Sigmoid colon (tissue), 6 donors: ENCODE measurements at regions not wholly inside any gene's neighbourhood (a gene's known extent, or its start where the extent isn't known, plus 50 kb on each side); places are given as distances from the start of the nearest gene placed in this dataset.
"Not testable (repeated sequence)": the region's sequence is repeated elsewhere in the genome, so short reads cannot be mapped to it uniquely, and the experiment has no call there.

Source experiments
- DNase-seq: peaks from one replicate; pipeline ENCODE4 v3.0.0-alpha.2; 2019
- H3K27ac ChIP-seq, 4 donors: fragments of 200-600 bp; sonication (generic); one replicate each; pipeline ENCODE4 v1.5.1; 2016 to 2019; ENCODE audit warnings: mild to moderate bottlenecking in 1 of 4
- H3K27me3 ChIP-seq, 3 donors: fragments of 200-600 bp; sonication (generic); one replicate each; pipeline ENCODE4 v1.5.1; 2019; ENCODE audit warnings: mild to moderate bottlenecking in 1 of 3
- H3K36me3 ChIP-seq, 4 donors: fragments of 200-600 bp; sonication (generic); one replicate each; pipeline ENCODE4 v1.5.1; 2016 to 2019
- H3K4me1 ChIP-seq, 4 donors: fragments of 200-600 bp; sonication (generic); one replicate each; pipeline ENCODE4 v1.5.1; 2017 to 2019
- H3K4me3 ChIP-seq, 4 donors: fragments of 200-600 bp; sonication (generic); one replicate each; pipeline ENCODE4 v1.5.1; 2017 to 2019; ENCODE audit warnings: mild to moderate bottlenecking in 2 of 4, moderate library complexity in 1 of 4
- H3K9me3 ChIP-seq, 4 donors: fragments of 200-600 bp in 3 of 4; sonication (generic) in 3 of 4; one replicate each; pipeline versions ENCODE4 v1.5.1 to v1.6.1; 2013 to 2019
- EP300 ChIP-seq, 4 donors: sonication (generic); formaldehyde crosslinking; IDR thresholded peaks; one replicate each; pipeline ENCODE4 v1.6.1; 2017; ENCODE audit warnings: antibody characterized with exemption in 4 of 4
- POLR2A ChIP-seq, 2 donors: fragments of 450-650 bp; IDR thresholded peaks; one replicate each; pipeline ENCODE4 v1.6.1; 2016; ENCODE audit warnings: antibody characterized with exemption in 2 of 2, mild to moderate bottlenecking in 2 of 2, moderate library complexity in 2 of 2
- POLR2AphosphoS5 ChIP-seq, 4 donors: sonication (generic); formaldehyde crosslinking; IDR thresholded peaks; one replicate each; pipeline ENCODE4 v1.6.1; 2017; ENCODE audit warnings: antibody characterized with exemption in 4 of 4
- WGBS, 2 donors: extraction: QIAGEN DNeasy Blood & Tissue Kit; methylation state at CpG; one replicate each; pipeline ENCODE4 v1.1.7; 2013; 5-methylcytosine and 5-hydroxymethylcytosine counted together
- intact Hi-C: fragments of 100-400 bp; cut with DNase I; formaldehyde crosslinking; loops from one replicate; pipeline ENCODE4 v1.15.1; 2023
- TF ChIP-seq, protein P1 (sequence below), 4 experiments: fragments of 450-650 bp in 3 of 4; fragments of 200-600 bp in 1 of 4; IDR thresholded peaks; one replicate each; pipeline ENCODE4 v1.5.1; 2016 to 2019; ENCODE audit warnings: antibody characterized with exemption in 4 of 4, mild to moderate bottlenecking in 3 of 4, moderate library complexity in 2 of 4
- donor health status: healthy with polysubstance abuse.
- donor health status: healthy.

DNA sequence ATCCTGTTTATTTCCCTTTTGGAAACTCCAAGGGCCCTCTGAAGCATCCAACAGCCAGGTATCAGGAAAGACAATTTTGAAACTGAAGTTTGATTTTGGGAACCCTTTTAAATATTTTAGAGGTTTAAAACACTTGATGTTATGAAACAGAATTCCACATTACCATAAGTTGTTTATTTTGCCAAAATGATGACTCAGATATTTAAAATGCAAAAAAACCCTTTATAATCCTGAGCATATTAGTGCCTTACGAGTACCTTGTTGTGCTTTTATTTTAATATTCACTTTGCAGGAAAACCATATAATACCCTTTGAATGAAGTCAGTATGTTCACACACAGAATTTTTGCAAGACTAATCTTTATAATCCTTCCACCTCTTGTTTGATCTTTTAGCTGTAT, 765.1 kb upstream of the CA10 start:
- Histone ChIP-seq H3K27ac (no peak overlapping the region), H3K4me1 (no peaks in the 10 kb centered on the region), H3K36me3 (no peaks in the 10 kb centered on the region), H3K4me3 (no peak overlapping the region), H3K9me3 (no peaks in the 10 kb centered on the region), H3K27me3 (no peaks in the 10 kb centered on the region)
- DNase-seq = no peak
- intact Hi-C loops = no loop called here
- TF ChIP-seq POLR2A (IDR thresholded peaks at IDR 0.05) = no peak
- TF ChIP-seq, protein P1, sequence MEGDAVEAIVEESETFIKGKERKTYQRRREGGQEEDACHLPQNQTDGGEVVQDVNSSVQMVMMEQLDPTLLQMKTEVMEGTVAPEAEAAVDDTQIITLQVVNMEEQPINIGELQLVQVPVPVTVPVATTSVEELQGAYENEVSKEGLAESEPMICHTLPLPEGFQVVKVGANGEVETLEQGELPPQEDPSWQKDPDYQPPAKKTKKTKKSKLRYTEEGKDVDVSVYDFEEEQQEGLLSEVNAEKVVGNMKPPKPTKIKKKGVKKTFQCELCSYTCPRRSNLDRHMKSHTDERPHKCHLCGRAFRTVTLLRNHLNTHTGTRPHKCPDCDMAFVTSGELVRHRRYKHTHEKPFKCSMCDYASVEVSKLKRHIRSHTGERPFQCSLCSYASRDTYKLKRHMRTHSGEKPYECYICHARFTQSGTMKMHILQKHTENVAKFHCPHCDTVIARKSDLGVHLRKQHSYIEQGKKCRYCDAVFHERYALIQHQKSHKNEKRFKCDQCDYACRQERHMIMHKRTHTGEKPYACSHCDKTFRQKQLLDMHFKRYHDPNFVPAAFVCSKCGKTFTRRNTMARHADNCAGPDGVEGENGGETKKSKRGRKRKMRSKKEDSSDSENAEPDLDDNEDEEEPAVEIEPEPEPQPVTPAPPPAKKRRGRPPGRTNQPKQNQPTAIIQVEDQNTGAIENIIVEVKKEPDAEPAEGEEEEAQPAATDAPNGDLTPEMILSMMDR (IDR thresholded peaks at IDR 0.05) = no peak
- no peak for TF ChIP-seq EP300 (IDR thresholded peaks at IDR 0.05)
- no peak for TF ChIP-seq POLR2AphosphoS5 (IDR thresholded peaks at IDR 0.05)
- WGBS, 2 donors = 85 to 90% methylated on average over 1 of the region's 1 CpG

DNA sequence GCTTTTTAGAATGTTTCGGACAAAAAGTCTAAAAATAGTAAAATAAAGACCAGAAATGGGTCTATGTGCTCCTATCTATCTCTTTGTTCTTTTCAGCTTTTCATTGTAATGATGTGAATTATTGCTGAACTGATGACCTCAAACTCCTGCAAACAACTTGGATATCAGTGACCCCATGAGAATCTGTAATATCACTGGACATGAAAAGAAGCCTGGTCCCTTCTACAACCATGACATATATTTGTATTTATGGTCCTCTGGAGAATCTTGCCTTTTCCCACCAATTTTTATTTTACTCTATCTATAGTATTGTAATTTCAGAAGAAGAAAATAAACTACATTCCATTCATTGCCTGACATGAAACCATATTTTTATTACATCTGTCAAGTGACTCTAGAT, 740.7 kb upstream of the CA10 start:
- H3K27ac ChIP-seq = no peak overlapping the region
- no peaks in the 10 kb centered on the region for H3K4me1 ChIP-seq
- no peak overlapping the region for H3K4me3 ChIP-seq
- no peak for DNase-seq
- intact Hi-C loops = no loop called here
- H3K36me3 ChIP-seq = no peaks in the 10 kb centered on the region
- TF ChIP-seq, protein P1 (IDR thresholded peaks at IDR 0.05) = no peak
- no peak for TF ChIP-seq POLR2A (IDR thresholded peaks at IDR 0.05)
- no peak for TF ChIP-seq POLR2AphosphoS5 (IDR thresholded peaks at IDR 0.05)
- TF ChIP-seq EP300 (IDR thresholded peaks at IDR 0.05) = no peak
- no peaks in the 10 kb centered on the region for H3K9me3 ChIP-seq
- no peaks in the 10 kb centered on the region for H3K27me3 ChIP-seq
- 48 to 85% methylated on average over 1 of the region's 1 CpG for WGBS, 2 donors

DNA sequence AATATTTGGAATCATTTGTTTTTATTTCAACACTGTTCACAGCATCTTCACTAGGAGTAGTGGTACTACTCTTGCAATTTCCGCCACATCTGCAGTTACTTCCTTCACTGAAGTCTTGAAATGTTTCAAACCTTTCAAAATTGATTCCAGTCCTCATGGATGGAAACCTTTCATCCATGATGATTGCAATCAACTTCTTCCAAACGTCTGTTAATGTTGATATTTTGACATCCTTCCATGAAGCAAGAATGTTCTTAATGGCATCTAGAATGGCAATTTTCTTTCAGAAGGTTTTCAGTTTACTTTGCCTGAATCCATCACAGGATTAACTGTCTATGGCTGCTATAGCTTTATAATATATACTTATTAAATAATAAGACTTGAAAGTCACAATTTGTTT, 736.8 kb upstream of the CA10 start:
- TF ChIP-seq POLR2A (IDR thresholded peaks at IDR 0.05) (no peak), EP300 (IDR thresholded peaks at IDR 0.05) (no peak), POLR2AphosphoS5 (IDR thresholded peaks at IDR 0.05) (no peak)
- TF ChIP-seq, protein P1 (IDR thresholded peaks at IDR 0.05) = no peak
- Histone ChIP-seq H3K36me3 (no peaks in the 10 kb centered on the region), H3K27ac (no peak overlapping the region), H3K27me3 (no peaks in the 10 kb centered on the region), H3K4me1 (no peaks in the 10 kb centered on the region), H3K9me3 (no peaks in the 10 kb centered on the region), H3K4me3 (no peak overlapping the region)
- DNase-seq = no peak
- 44 to 45% methylated on average over 2 of the region's 2 CpGs for WGBS, 2 donors
- intact Hi-C loops = no loop called here

DNA sequence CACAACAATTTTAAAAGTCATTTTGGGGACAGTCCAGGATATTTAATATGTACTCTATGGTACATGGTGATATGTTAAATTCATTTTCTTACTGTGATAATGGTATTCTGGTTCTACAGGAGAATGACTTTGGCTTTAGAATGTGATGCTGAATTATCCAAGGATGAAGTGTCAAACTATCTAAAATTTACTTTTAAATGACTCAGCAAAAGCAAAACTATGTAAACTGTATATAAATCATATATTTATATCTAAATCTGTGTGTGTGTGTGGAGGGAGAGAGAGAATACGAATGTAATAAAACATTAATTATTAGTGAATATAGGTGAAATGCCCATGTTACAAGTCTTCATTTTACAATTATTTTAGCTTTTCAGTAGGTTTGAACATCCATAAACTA, 733.8 kb upstream of the CA10 start:
- H3K27ac ChIP-seq = no peak overlapping the region

DNA sequence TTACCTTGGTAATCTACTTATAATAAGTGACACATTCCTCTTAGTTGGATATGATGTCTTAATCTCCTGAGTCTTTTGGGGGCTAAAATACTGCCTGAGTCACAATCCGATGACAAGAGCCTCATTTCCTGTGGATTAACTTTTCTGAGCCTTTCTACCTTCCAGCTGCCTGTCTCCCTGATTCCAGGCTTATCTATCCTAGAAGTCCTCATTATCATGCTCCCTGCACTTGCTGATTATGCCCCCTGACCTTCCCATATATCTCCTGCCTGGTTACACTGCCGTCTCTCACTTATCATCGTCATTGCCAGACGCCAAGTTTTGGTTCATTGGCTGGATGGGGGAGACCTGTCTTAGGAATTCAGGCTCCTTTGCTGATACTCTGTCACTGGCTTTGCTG, 727.4 kb upstream of the CA10 start:
- Histone ChIP-seq H3K9me3 (no peaks in the 10 kb centered on the region), H3K27me3 (no peaks in the 10 kb centered on the region), H3K4me3 (no peak overlapping the region), H3K4me1 (no peaks in the 10 kb centered on the region), H3K27ac (no peak overlapping the region), H3K36me3 (no peaks in the 10 kb centered on the region)
- TF ChIP-seq EP300 (IDR thresholded peaks at IDR 0.05) (no peak), POLR2A (IDR thresholded peaks at IDR 0.05) (no peak), POLR2AphosphoS5 (IDR thresholded peaks at IDR 0.05) (no peak)
- TF ChIP-seq, protein P1 (IDR thresholded peaks at IDR 0.05) = no peak
- DNase-seq = no peak
- intact Hi-C loops = no loop called here
- 74 to 84% methylated on average over 4 of the region's 4 CpGs for WGBS, 2 donors

More for the DNA sequence above, 733.8 kb upstream of the CA10 start:
- Histone ChIP-seq H3K27me3 (no peaks in the 10 kb centered on the region), H3K9me3 (no peaks in the 10 kb centered on the region), H3K4me3 (no peak overlapping the region), H3K4me1 (no peaks in the 10 kb centered on the region), H3K36me3 (no peaks in the 10 kb centered on the region)
- no peak for DNase-seq
- TF ChIP-seq POLR2AphosphoS5 (IDR thresholded peaks at IDR 0.05) (no peak), POLR2A (IDR thresholded peaks at IDR 0.05) (no peak)
- TF ChIP-seq, protein P1 (IDR thresholded peaks at IDR 0.05) = no peak
- whole genome bisulfite sequencing, 2 donors = 91% methylated on average over 1 of the region's 1 CpG
- intact Hi-C loops = no loop called here

DNA sequence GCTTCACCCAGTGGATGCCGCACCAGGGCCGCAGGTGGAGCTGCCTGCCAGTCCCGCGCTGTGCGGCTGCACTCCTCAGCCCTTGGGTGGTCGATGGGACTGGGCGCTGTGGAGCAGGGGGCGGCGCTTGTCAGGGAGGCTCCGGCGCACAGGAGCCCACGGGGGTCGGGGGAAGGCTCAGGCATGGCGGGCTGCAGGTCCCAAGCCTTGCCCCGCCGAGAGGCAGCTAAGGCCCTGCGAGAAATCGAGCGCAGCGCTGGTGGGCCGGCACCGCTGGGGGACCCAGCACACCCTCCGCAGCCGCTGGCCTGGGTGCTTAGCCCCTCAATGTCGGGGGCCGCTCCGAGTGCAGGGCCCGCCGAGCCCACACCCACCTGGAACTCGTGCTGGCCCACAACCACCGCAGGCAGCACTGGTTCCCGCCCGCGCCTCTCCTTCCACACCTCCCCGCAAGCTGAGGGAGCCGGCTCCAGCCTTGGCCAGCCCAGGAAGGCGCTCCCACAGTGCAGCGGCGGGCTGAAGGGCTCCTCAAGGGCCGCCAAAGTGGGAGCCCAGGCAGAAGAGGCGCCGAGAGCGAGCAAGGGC, 725.5 kb upstream of the CA10 start:
- WGBS, 2 donors = 52 to 71% methylated on average over 43 of the region's 43 CpGs

DNA sequence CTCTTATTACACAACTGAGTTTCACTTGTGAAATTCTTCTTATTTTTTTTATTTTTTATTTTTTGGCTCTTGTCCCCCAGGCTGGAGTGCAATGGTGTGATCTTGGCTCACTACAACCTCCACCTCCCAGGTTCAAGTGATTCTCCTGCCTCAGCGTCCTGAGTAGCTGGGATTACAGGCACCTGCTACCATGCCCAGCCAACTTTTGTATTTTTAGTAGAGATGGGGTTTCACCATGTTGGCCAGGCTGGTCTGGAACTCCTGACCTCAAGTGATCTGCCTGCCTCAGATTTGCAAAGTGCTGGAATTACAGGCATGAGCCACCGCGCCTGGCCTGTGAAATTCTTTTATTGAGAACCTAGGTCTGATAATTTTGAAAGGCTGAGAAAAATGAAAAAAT, 688.3 kb upstream of the CA10 start:
- H3K4me1 ChIP-seq, intact Hi-C loops, H3K27ac ChIP-seq, H3K9me3 ChIP-seq, H3K36me3 ChIP-seq, DNase-seq, H3K4me3 ChIP-seq, H3K27me3 ChIP-seq: not testable (repeated sequence)
- 96% methylated on average over 3 of the region's 3 CpGs for WGBS, 2 donors

More for the DNA sequence above, 725.5 kb upstream of the CA10 start:
- H3K9me3 ChIP-seq, H3K36me3 ChIP-seq, H3K27ac ChIP-seq, H3K4me1 ChIP-seq, H3K4me3 ChIP-seq, intact Hi-C loops, DNase-seq, H3K27me3 ChIP-seq: not testable (repeated sequence)
